Activated CD4-positive, alpha-beta T cell treated with anti-CD3 and anti-CD28 coated beads for 48 hours (primary cell): ENCODE measurements at regions not wholly inside any gene's neighbourhood (a gene's known extent, or its start where the extent isn't known, plus 50 kb on each side); places are given as distances from the start of the nearest gene placed in this dataset.

Experiments used
- DNase-seq: peaks from one replicate; pipeline ENCODE4 v3.0.0-alpha.2; 2020

GRCh38 chr13:63201493-63201892, 1785.8 kb upstream of the PCDH20 start:
- DNase-seq = no peak

GRCh38 chr13:63199508-63199907, 1783.9 kb upstream of the PCDH20 start:
- DNase-seq = no peak

- no peak for DNase-seq
These were observed 1782.4 kb upstream of the PCDH20 start for GRCh38 chr13:63198071-63198470.

DNA sequence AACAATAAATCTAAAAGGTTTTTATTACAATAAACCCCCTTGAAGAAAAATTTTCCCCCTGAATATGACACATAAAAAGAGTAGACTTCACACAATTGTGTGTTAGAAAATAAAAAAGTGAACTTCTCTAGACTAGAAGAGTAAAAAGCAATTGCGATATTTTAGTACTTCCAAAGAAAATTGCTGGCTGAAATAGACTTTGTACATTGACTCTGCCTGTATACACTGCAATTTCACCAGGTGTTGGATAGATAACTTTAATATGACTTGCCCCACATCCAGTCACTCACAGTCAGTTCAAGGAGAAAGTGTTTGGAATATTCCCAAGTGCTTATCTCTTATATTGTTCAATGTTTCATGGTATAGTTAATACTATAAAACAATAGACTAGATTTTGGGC, 1780.1 kb upstream of the PCDH20 start:
- no peak for DNase-seq

DNA sequence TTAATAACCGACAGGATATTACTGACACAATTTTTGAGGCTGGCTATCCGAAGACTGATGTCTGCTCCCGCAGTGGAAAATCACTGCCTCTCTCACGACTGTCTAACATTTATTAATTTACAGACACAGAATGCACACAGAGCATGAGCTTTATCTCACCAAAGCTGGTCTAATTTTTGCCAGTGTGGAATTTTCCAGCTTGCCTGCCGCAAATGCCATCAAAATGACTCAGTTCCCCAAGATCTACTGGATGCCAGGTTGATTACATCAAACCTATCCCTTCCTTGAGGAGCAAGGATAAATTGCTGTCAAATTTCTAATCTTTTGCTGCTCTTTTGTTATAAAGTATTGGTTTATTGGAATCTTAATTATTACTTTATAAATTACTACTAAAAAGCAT, 1775.1 kb upstream of the PCDH20 start:
- no peak for DNase-seq

- DNase-seq = no peak
These were observed 1774.6 kb upstream of the PCDH20 start for GRCh38 chr13:63190219-63190618.

DNA sequence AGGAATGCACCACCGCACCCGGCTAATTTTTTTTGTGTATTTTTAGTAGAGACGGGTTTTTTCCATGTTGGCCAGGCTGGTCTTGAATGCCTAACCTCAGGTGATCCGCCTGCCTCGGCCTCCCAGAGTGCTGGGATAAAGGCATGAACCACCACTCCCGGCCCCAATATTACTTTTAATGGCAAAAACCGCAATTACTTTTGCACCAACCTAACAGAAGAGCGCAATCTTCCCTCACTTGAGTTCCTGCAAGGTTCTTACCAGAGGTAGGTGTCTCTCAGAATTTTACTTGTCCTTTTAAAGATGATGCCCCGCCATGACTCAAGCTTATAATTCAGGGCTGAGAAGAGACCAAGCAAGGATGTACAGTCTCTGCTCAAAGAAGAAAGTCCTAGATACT, 1774.1 kb upstream of the PCDH20 start:
- DNase-seq = no peak

DNA sequence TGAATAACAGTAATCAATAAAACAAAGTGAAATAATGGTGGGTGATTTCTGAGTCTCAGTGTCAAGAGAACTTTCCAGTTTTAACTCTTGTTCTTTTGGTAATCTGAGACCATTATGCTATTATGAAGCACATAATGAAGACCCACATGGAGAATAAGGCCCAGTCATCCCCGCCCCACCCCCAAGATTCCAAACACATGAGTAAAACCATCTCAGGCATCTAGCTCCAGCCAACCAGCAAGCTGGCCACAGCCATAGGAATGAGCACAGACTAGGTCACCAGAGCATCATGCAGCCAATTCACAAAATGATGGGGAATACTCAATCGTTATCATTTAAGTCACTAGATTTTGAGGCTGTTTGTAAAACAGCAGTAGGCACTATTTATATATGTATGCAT, 1769.0 kb upstream of the PCDH20 start:
- DNase-seq = no peak

GRCh38 chr13:63175536-63175935, 1759.9 kb upstream of the PCDH20 start:
- no peak for DNase-seq

GRCh38 chr13:63167699-63168337, 1752.2 kb upstream of the PCDH20 start:
- no peak for DNase-seq

DNA sequence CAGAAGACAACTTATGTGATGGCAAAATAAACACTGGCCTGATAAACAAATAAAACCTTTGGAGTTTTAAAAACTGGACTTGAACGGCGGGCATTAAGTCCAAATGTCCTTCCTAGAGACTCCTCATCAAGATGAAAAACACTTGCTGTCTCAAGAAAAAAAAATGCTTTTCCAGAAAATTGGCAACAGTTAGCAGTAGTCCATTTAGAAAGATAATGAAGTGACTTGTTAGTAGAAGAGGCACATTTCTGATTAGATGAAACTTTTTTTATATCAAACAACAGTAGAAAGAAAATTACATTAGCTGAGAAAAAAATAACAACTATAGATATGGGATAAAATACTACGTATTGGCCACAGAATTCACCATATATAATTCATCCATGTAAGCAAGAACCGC, 1750.7 kb upstream of the PCDH20 start:
- no peak for DNase-seq

DNA sequence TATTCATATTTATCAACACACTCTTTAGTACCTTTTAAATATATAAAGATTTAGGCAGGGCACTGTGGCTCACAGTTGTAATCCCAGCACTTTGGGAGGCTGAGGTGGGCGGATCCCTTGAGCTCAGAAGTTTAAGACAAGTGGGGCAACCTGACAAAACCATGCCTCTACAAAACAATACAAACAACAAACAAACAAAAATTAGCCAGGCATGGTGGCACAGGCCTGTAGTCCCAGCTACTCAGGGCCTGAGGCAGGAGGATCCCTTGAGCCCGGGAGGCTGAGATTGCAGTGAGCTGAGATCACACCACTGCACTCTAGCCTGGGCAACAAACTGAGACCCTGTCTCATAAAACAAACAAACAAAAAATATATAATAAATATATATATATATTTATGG, 1748.3 kb upstream of the PCDH20 start:
- no peak for DNase-seq

GRCh38 chr13:63161219-63161618, 1745.6 kb upstream of the PCDH20 start:
- no peak for DNase-seq

DNA sequence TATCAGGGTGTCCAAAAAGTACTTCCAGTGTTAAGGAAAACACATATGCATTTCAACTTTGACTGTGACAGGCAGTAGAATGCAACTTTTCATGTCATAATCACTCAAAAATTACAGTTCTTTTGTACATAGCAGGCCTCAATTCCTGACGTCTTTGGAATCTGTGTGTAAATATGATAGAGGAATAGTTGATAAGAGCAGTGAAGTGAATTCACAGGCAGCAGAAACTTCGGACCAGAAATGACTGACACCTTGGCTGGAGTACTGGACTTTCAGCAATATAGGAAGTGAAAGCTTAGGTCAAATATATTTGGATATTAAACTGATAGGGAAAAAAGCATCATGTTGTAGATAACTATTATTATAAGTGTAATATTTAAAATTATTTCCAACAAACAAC, 1741.2 kb upstream of the PCDH20 start:
- no peak for DNase-seq

GRCh38 chr13:63149375-63149774, 1733.7 kb upstream of the PCDH20 start:
- no peak for DNase-seq

DNA sequence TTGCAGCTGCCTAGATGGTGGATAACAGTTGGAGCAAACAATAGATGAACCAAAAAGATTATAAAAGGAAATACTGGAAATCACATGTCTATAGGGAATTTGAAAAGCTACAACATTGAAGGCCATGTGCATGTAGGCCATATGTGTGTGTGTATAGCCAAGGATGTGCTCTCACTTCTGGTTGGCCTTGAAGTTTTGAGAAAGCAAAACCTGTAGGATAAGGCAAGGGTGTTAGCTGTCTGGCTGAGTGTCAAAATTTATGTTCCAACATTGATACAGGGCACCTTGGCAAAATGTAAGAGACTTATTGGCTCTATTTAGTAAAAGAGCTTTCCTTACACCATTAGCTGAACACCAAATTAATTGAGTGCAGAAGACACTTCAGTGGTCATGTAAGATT, 1723.6 kb upstream of the PCDH20 start:
- DNase-seq = no peak

DNA sequence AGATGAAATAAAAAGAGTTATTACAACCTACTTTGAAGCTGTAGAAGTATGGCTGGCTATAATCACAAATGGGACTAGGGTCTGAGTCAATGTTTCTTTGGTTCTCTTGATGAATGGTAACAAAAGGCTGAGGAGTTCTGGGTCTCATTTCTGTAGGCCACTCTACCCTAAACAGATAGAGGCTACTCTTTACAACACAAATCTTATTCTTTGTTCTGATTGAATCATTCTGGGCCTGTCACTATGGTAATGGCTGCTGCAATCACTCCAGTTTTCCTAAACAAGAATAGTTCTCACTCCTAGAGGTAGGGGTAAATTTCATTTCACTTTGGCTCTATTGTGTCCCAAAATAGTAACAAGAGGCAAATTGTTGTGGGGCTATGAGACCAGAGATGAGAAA, 1714.3 kb upstream of the PCDH20 start:
- no peak for DNase-seq

DNA sequence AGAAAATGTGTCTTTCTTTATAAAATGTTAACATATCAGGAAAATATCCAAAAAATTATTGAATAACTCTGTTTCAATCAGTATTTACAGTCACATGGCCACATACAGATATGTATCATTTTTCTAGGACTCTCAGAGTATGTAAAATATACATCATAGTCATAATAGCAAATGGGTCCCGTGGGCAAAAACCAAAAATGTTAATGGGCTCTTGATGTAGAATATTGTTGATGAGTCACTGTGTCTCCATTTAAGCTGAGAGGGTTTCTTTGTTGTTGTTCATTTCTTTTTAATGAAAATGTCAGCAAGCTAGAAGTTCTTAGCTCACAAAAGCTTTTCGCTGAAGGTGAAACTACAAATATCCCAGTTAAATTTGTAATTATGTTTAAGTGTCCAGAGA, 1713.1 kb upstream of the PCDH20 start:
- DNase-seq = no peak

DNA sequence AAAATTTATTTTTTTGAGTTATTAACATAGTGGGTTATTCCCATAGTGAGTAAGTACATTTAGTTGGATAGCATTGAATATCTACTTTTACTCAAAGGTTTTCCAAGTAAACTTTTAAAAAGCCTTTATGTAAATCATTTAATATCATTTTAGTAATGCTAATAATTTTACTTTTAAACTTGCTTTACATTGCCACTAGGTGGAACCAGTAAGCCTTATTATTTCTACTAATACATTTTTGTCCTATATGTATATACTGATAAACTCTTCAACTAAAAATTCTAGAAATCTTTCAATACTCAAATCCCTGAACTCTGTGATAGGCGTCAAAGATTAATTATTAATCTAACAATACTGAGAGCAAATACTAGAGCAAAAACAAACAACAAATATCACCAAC, 1709.2 kb upstream of the PCDH20 start:
- no peak for DNase-seq

DNA sequence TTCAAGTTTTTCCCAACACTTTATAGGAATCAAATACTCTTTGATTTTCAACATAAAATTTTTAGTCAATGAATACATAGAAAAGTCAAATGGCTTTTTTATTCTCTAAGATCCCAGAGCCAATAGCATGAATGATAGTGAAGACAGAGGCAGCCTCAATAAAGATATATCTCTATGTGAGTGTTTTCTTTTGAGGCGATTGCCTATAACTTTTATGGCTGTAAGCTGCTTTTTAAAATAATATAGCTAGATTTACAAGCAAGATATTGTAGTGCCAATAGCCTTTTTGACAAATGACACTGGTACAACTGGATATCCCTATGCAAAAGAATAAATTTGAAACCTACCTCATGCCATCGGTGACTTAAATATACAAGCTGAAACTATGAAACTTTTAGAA, 1705.2 kb upstream of the PCDH20 start:
- no peak for DNase-seq

GRCh38 chr13:63117710-63118109, 1702.1 kb upstream of the PCDH20 start:
- no peak for DNase-seq

DNA sequence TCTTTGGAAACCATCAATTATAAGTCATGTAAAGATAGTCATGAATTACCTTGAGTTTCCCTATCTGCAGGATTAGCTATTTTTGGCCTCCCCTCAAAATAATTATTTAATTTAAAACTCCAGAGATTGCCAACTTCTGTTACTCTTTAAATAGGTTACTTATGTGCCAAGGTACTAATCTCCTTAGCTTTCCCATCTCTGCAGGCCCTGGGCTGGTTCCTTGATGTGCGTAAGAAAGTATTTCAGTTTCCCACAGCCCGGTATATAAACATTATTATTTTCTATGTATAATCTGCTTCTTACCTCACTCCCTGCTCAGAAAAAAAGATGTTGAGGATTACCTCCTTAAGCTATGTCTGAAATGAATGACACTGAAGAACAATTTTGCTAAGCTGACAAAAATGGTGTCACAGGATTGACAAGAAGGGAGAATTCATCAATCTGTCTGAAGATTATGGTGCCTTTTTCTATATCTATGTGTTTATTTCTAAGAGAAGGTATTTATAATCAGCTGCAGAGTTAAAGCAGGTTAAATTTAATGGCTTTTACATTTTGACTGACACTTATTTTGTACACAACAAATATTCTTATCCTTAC, 1697.2 kb upstream of the PCDH20 start:
- no peak for DNase-seq

- DNase-seq = no peak
These were observed 1694.8 kb upstream of the PCDH20 start for GRCh38 chr13:63110466-63110865.

DNA sequence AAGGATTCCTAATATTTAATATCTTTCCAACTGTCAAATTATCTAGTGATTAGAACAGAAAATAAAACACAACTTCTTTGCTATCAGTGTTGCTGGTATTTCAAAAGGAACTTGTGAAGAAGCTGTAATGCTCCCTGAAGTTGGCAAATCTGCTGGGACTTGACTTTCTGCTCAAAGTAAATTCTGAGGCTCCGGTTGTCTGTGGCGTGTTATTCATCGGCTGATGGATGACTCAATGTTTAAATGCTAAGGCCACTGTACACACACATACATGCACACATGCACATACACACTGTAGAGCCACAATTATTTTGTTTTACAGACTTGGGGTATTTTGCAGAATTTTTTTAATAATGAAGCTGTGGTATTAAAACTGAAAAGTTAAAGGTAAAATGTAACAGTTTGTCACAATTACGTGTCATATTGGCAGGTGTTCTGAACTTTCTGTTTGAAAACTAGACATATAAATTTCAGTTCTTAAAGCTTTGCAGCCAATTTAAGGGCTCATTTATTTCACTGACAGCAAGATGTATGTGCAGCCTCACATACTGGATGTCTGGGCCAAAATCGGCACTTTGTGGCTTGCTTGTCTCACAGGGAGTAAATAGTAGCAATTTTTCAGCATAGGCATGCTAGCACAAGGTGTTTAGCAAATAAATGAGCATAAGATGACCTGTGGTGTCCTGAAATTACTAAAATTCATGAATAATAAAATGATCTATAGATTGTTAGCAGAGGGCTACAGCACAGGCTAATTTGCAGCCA, 1691.7 kb upstream of the PCDH20 start:
- no peak for DNase-seq

DNA sequence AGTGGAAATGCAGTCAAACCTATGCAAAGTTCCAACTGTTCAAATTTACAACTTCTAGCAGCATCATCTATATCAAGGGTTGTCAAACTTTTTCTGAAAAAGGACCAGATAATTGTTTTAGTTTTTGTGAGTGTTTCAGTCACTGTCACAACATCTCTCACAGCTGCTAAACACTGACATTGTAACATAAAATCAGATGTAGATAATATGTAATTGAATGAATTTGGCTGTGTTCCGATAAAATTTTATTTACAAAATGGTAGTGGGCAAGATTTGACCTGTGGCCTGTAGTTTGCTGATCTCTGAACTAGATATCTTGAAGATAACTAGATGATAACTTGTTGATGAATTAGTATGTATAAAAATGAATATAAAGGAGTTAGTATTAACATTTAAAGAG, 1679.1 kb upstream of the PCDH20 start:
- no peak for DNase-seq
